ENCODE measurements at regions not wholly inside any gene's neighbourhood (a gene's known extent, or its start where the extent isn't known, plus 50 kb on each side); places are given as distances from the start of the nearest gene placed in this dataset.

- DNase-seq, result no peak
- Histone ChIP-seq H3K27me3 (no peaks in the 10 kb centered on the region), H3K27ac (no peak overlapping the region), H3K9me3 (no peaks in the 10 kb centered on the region), H3K36me3 (no peaks in the 10 kb centered on the region), H3K4me1 (no peaks in the 10 kb centered on the region), H3K4me3 (no peak overlapping the region)
- intact Hi-C loops (cut with DNase I), result no loop called here
- ATAC-seq, result no peak
- TF ChIP-seq CTCF (IDR thresholded peaks at IDR 0.05), result no peak
These were observed 124.1 kb downstream of the SP3 start for GRCh38 chr2:173841110-173841509.

GRCh38 chr2:173843526-173843925 lies 121.6 kb downstream of the SP3 start:
- ATAC-seq (no peak), DNase-seq (no peak)
- TF ChIP-seq CTCF (IDR thresholded peaks at IDR 0.05), result no peak
- Histone ChIP-seq H3K9me3 (no peaks in the 10 kb centered on the region), H3K4me1 (no peaks in the 10 kb centered on the region), H3K36me3 (no peaks in the 10 kb centered on the region), H3K27ac (no peak overlapping the region), H3K4me3 (no peak overlapping the region), H3K27me3 (no peaks in the 10 kb centered on the region)
- intact Hi-C loops (cut with DNase I), result no loop called here

GRCh38 chr2:173851141-173851641 lies 114.0 kb downstream of the SP3 start:
- TF ChIP-seq CTCF (IDR thresholded peaks at IDR 0.05), result no peak

GRCh38 chr2:173854141-173854540 lies 111.0 kb downstream of the SP3 start:
- no peaks in the 10 kb centered on the region for H3K36me3 ChIP-seq
- intact Hi-C loops (cut with DNase I), result no loop called here
- H3K4me3 ChIP-seq, result no peak overlapping the region
- no peak for ATAC-seq
- DNase-seq, result no peak
- no peaks in the 10 kb centered on the region for H3K27me3 ChIP-seq
- H3K27ac ChIP-seq, result no peak overlapping the region
- TF ChIP-seq CTCF (IDR thresholded peaks at IDR 0.05), result no peak
- H3K4me1 ChIP-seq, result peaks cover 0 to 5% of the 10 kb centered on the region in 2 donors
- no peaks in the 10 kb centered on the region for H3K9me3 ChIP-seq

More at GRCh38 chr2:173851141-173851641, 114.0 kb downstream of the SP3 start:
- intact Hi-C loops (cut with DNase I), result no loop called here
- Histone ChIP-seq H3K4me1 (peaks cover 0 to 5% of the 10 kb centered on the region in 2 donors), H3K36me3 (no peaks in the 10 kb centered on the region), H3K9me3 (no peaks in the 10 kb centered on the region), H3K27ac (no peak overlapping the region), H3K27me3 (no peaks in the 10 kb centered on the region), H3K4me3 (no peak overlapping the region)
- ATAC-seq, result no peak
- peak in 2 of 4 donors; percentile 42 to 80 for DNase-seq

- intact Hi-C loops (cut with DNase I), result no loop called here
- no peak overlapping the region for H3K4me3 ChIP-seq
- H3K36me3 ChIP-seq, result no peaks in the 10 kb centered on the region
- DNase-seq (no peak), ATAC-seq (no peak)
- no peaks in the 10 kb centered on the region for H3K27me3 ChIP-seq
- no peak for TF ChIP-seq CTCF (IDR thresholded peaks at IDR 0.05)
- no peaks in the 10 kb centered on the region for H3K9me3 ChIP-seq
- peaks cover 0 to 5% of the 10 kb centered on the region in 2 donors for H3K4me1 ChIP-seq
- H3K27ac ChIP-seq, result peak overlapping the region in 1 of 2 donors; percentile 6
These were observed 110.3 kb downstream of the SP3 start for GRCh38 chr2:173854840-173855239.

Measured in left lung (tissue), 4 donors.